HEK293 (cell line): ENCODE measurements at regions not wholly inside any gene's neighbourhood (a gene's known extent, or its start where the extent isn't known, plus 50 kb on each side); places are given as distances from the start of the nearest gene placed in this dataset.

Experiments
- CTCF ChIA-PET: fragments of 350-600 bp; formaldehyde crosslinking; extraction: SDS; loops from one replicate; lab custom pipeline; 2021; ENCODE audit warnings: antibody characterized with exemption; lab: Yijun Ruan, JAX
- POLR2A ChIA-PET: fragments of 300-600 bp; formaldehyde crosslinking; extraction: SDS; loops from one replicate; lab custom pipeline; 2020; ENCODE audit warnings: antibody characterized with exemption, inconsistent platforms; lab: Yijun Ruan, JAX
- H3K27ac ChIP-seq: fragments of 200-500 bp; sonication (Bioruptor generic); 2 replicates; pipeline ENCODE4 v1.5.1; 2014; ENCODE audit warnings: low read depth, low read length, control low read depth, inconsistent platforms; ENCODE audit errors: extremely low read depth
- H3K36me3 ChIP-seq, 2 experiments: fragments of 200-500 bp in 1 of 2; sonication (Bioruptor generic) in 1 of 2; 1 replicate in 1 of 2; 2 replicates in 1 of 2; pipeline ENCODE4 v1.5.1; 2014 to 2017; ENCODE audit warnings: inconsistent platforms in 2 of 2, low read length in 2 of 2; ENCODE audit not compliant: control insufficient read depth in 2 of 2, insufficient read depth in 1 of 2
- H3K4me1 ChIP-seq: fragments of 200-500 bp; sonication (Bioruptor generic); 2 replicates; pipeline ENCODE4 v1.5.1; 2014; ENCODE audit warnings: mild to moderate bottlenecking, low read length, inconsistent platforms; ENCODE audit not compliant: control insufficient read depth, insufficient read depth
- H3K4me3 ChIP-seq: 2 replicates; pipeline ENCODE4 v1.5.1; 2011; ENCODE audit warnings: low read depth, mild to moderate bottlenecking, control low read depth, low read length, moderate library complexity
- H3K9me3 ChIP-seq: fragments of 200-500 bp; sonication (Bioruptor generic); 2 replicates; pipeline ENCODE4 v1.5.1; 2014; ENCODE audit warnings: low read depth, low read length, inconsistent platforms; ENCODE audit not compliant: control insufficient read depth, insufficient read depth
- BCL11A ChIP-seq: fragments of 450-650 bp; formaldehyde crosslinking; IDR thresholded peaks from 2 replicates; pipeline ENCODE4 v1.5.1; 2016; ENCODE audit warnings: low read depth, missing biosample characterization, missing genetic modification characterization
- GLIS2 ChIP-seq: fragments of 450-650 bp; formaldehyde crosslinking; IDR thresholded peaks from 2 replicates; pipeline ENCODE4 v1.5.1; 2016; ENCODE audit warnings: missing biosample characterization, missing genetic modification characterization
- HOXD13 ChIP-seq: sonication (generic); formaldehyde crosslinking; IDR thresholded peaks from 2 replicates; pipeline ENCODE4 v1.8.0; 2022; ENCODE audit warnings: missing genetic modification reagents, borderline replicate concordance
- PRDM4 ChIP-seq: fragments of 450-650 bp; formaldehyde crosslinking; IDR thresholded peaks from 2 replicates; pipeline ENCODE4 v1.5.1; 2017; ENCODE audit warnings: missing biosample characterization, missing genetic modification characterization
- SCRT1 ChIP-seq: fragments of 450-650 bp; formaldehyde crosslinking; IDR thresholded peaks from 2 replicates; pipeline ENCODE4 v1.5.1; 2016; ENCODE audit warnings: missing biosample characterization, missing genetic modification characterization, borderline replicate concordance
- SETDB1 ChIP-seq: IDR thresholded peaks from one replicate; pipeline ENCODE4 v1.6.1; 2017; ENCODE audit warnings: mild to moderate bottlenecking, low read length, moderate library complexity, mixed read lengths; ENCODE audit not compliant: insufficient read length
- ZEB2 ChIP-seq: fragments of 450-650 bp; formaldehyde crosslinking; IDR thresholded peaks from 2 replicates; pipeline ENCODE4 v1.5.1; 2016; ENCODE audit warnings: missing biosample characterization, missing genetic modification characterization
- ZIC2 ChIP-seq: fragments of 450-650 bp; formaldehyde crosslinking; IDR thresholded peaks from 2 replicates; pipeline ENCODE4 v1.5.1; 2016; ENCODE audit warnings: missing biosample characterization, missing genetic modification characterization
- ZNF138 ChIP-seq: fragments of 450-650 bp; formaldehyde crosslinking; IDR thresholded peaks from 2 replicates; pipeline ENCODE4 v1.5.1; 2016; ENCODE audit warnings: missing biosample characterization, missing genetic modification characterization, borderline replicate concordance
- ZNF202 ChIP-seq: fragments of 450-650 bp; formaldehyde crosslinking; IDR thresholded peaks from 2 replicates; pipeline ENCODE4 v1.5.1; 2016; ENCODE audit warnings: missing biosample characterization, missing genetic modification characterization, borderline replicate concordance
- ZNF211 ChIP-seq: fragments of 450-650 bp; formaldehyde crosslinking; IDR thresholded peaks from 2 replicates; pipeline ENCODE4 v1.5.1; 2016; ENCODE audit warnings: low read depth, missing biosample characterization, missing genetic modification characterization
- ZNF266 ChIP-seq: fragments of 450-650 bp; formaldehyde crosslinking; IDR thresholded peaks from 2 replicates; pipeline ENCODE4 v1.5.1; 2016; ENCODE audit warnings: missing biosample characterization, missing genetic modification characterization, low read depth
- ZNF280C ChIP-seq: fragments of 450-650 bp; formaldehyde crosslinking; IDR thresholded peaks from 2 replicates; pipeline ENCODE4 v1.5.1; 2016; ENCODE audit warnings: missing biosample characterization, missing genetic modification characterization
- ZNF335 ChIP-seq: fragments of 450-650 bp; formaldehyde crosslinking; conservative IDR thresholded peaks from 2 replicates; pipeline ENCODE4 v1.5.1; 2016; ENCODE audit warnings: missing biosample characterization, missing genetic modification characterization
- ZNF362 ChIP-seq: fragments of 450-650 bp; formaldehyde crosslinking; IDR thresholded peaks from 2 replicates; pipeline ENCODE4 v1.5.1; 2016; ENCODE audit warnings: missing biosample characterization, missing genetic modification characterization
- ZNF366 ChIP-seq: fragments of 450-650 bp; formaldehyde crosslinking; conservative IDR thresholded peaks from 2 replicates; pipeline ENCODE4 v1.5.1; 2016; ENCODE audit warnings: missing biosample characterization, missing genetic modification characterization
- ZNF423 ChIP-seq: fragments of 450-650 bp; formaldehyde crosslinking; IDR thresholded peaks from 2 replicates; pipeline ENCODE4 v1.5.1; 2016; ENCODE audit warnings: missing biosample characterization, missing genetic modification characterization
- ZNF558 ChIP-seq: fragments of 450-650 bp; formaldehyde crosslinking; IDR thresholded peaks from 2 replicates; pipeline ENCODE4 v1.5.1; 2016; ENCODE audit warnings: missing biosample characterization, missing genetic modification characterization
- ZNF600 ChIP-seq: fragments of 450-650 bp; formaldehyde crosslinking; IDR thresholded peaks from 2 replicates; pipeline ENCODE4 v1.5.1; 2016; ENCODE audit warnings: missing biosample characterization, missing genetic modification characterization
- ZNF623 ChIP-seq: fragments of 450-650 bp; formaldehyde crosslinking; IDR thresholded peaks from 2 replicates; pipeline ENCODE4 v1.5.1; 2016; ENCODE audit warnings: missing biosample characterization, missing genetic modification characterization
- ZNF654 ChIP-seq: fragments of 450-650 bp; formaldehyde crosslinking; IDR thresholded peaks from 2 replicates; pipeline ENCODE4 v1.5.1; 2016; ENCODE audit warnings: low read depth, missing biosample characterization, missing genetic modification characterization
- ZNF664 ChIP-seq: fragments of 450-650 bp; formaldehyde crosslinking; IDR thresholded peaks from 2 replicates; pipeline ENCODE4 v1.5.1; 2016; ENCODE audit warnings: missing biosample characterization, missing genetic modification characterization
- ZNF670 ChIP-seq: fragments of 450-650 bp; formaldehyde crosslinking; IDR thresholded peaks from 2 replicates; pipeline ENCODE4 v1.5.1; 2016; ENCODE audit warnings: missing biosample characterization, missing genetic modification characterization, low read depth
- ZNF707 ChIP-seq: fragments of 450-650 bp; formaldehyde crosslinking; IDR thresholded peaks from 2 replicates; pipeline ENCODE4 v1.5.1; 2016; ENCODE audit warnings: missing biosample characterization, missing genetic modification characterization
- ZNF830 ChIP-seq: fragments of 450-650 bp; IDR thresholded peaks from 2 replicates; pipeline ENCODE4 v1.5.0; 2018; ENCODE audit warnings: missing biosample characterization, missing genetic modification characterization, low read depth, mild to moderate bottlenecking, moderate library complexity
- ZSCAN30 ChIP-seq: fragments of 450-650 bp; IDR thresholded peaks from 2 replicates; pipeline ENCODE4 v1.5.1; 2018; ENCODE audit warnings: missing biosample characterization, mild to moderate bottlenecking, missing genetic modification characterization, moderate library complexity

- TF ChIP-seq SETDB1 (no peak), ZIC2 (no peak), ZNF664 (no peak), ZNF600 (tag by site-specific recombination) (no peak), ZNF623 (tag by site-specific recombination) (no peak), BCL11A (tag by site-specific recombination) (no peak), ZNF707 (tag by site-specific recombination) (no peak)
Observed at GRCh38 chr2:167861574-167862193, 385.7 kb downstream of the STK39 start (continued).

- CTCF ChIA-PET, result no interaction called here
- TF ChIP-seq ZNF280C (tag by site-specific recombination) (no peak), ZNF558 (tag by site-specific recombination) (no peak), SCRT1 (tag by site-specific recombination) (no peak), HOXD13 (CRISPR knock-in tag) (no peak), ZNF362 (no peak), ZNF335 (tag by site-specific recombination) (no peak), ZNF670 (no peak), ZNF654 (no peak)
- no peaks in the 10 kb centered on the region for H3K9me3 ChIP-seq
- H3K36me3 ChIP-seq, result no peaks in the 10 kb centered on the region
- POLR2A ChIA-PET, result no interaction called here
- H3K27ac ChIP-seq, result no peak overlapping the region
- no peak overlapping the region for H3K4me3 ChIP-seq
- H3K4me1 ChIP-seq, result no peaks in the 10 kb centered on the region
Observed at GRCh38 chr2:167860082-167860481, 387.3 kb downstream of the STK39 start.

- Histone ChIP-seq H3K27ac (no peak overlapping the region), H3K9me3 (no peaks in the 10 kb centered on the region), H3K4me3 (no peak overlapping the region), H3K4me1 (no peaks in the 10 kb centered on the region), H3K36me3 (no peaks in the 10 kb centered on the region)
- TF ChIP-seq ZNF266 (tag by site-specific recombination), result no peak
- no peak for TF ChIP-seq ZEB2 (tag by site-specific recombination)
- POLR2A ChIA-PET, result no interaction called here
- CTCF ChIA-PET, result no interaction called here
Observed at GRCh38 chr2:167859676-167860075, 387.7 kb downstream of the STK39 start.

GRCh38 chr2:167858086-167858485 is 389.3 kb downstream of the STK39 start:
- TF ChIP-seq ZNF830 (tag by site-specific recombination) (no peak), PRDM4 (tag by site-specific recombination) (no peak), ZNF366 (tag by site-specific recombination) (no peak), ZSCAN30 (tag by site-specific recombination) (no peak), ZNF211 (no peak), ZNF423 (tag by site-specific recombination) (no peak), GLIS2 (tag by site-specific recombination) (no peak), ZNF266 (tag by site-specific recombination) (no peak), ZNF138 (tag by site-specific recombination) (no peak), ZNF202 (tag by site-specific recombination) (no peak)
- ChIA-PET POLR2A (no interaction called here), CTCF (interaction anchor here (0.7 kb wide), 1 partner anchor 265 kb away, joined by 3 read pairs; no protein-coding TSS in a partner anchor)

More at GRCh38 chr2:167858086-167858485, 389.3 kb downstream of the STK39 start:
- Histone ChIP-seq H3K4me1 (no peaks in the 10 kb centered on the region), H3K4me3 (no peak overlapping the region), H3K9me3 (no peaks in the 10 kb centered on the region), H3K27ac (no peak overlapping the region), H3K36me3 (no peaks in the 10 kb centered on the region)
